Fibroblast of lung (primary cell): ENCODE measurements at regions not wholly inside any gene's neighbourhood (a gene's known extent, or its start where the extent isn't known, plus 50 kb on each side); places are given as distances from the start of the nearest gene placed in this dataset.

Experiments
- DNase-seq, 2 donors: peaks; one replicate each; pipeline versions ENCODE4 v3.0.0 to v3.0.0-alpha.2; 2010; ENCODE audit warnings: low read depth in 2 of 2
- H2AFZ ChIP-seq: 2 replicates; pipeline ENCODE4 v1.5.1; 2012; ENCODE audit warnings: low read length, control low read depth, inconsistent platforms
- H3K27ac ChIP-seq: 2 replicates; pipeline ENCODE4 v1.5.1; 2011; ENCODE audit warnings: low read length, control low read depth; ENCODE audit not compliant: insufficient read depth
- H3K27me3 ChIP-seq: 2 replicates; pipeline ENCODE4 v1.5.1; 2011; ENCODE audit warnings: mild to moderate bottlenecking, low read length; ENCODE audit not compliant: control insufficient read depth, insufficient read depth
- H3K36me3 ChIP-seq: 2 replicates; pipeline ENCODE4 v1.5.1; 2011; ENCODE audit warnings: low read length; ENCODE audit not compliant: control insufficient read depth, insufficient read depth
- H3K4me1 ChIP-seq: 2 replicates; pipeline ENCODE4 v1.5.1; 2011; ENCODE audit warnings: low read length; ENCODE audit not compliant: control insufficient read depth, insufficient read depth; ENCODE audit errors: extremely low read depth
- H3K4me2 ChIP-seq: 2 replicates; pipeline ENCODE4 v1.5.1; 2011; ENCODE audit warnings: low read length, control low read depth; ENCODE audit not compliant: insufficient read depth; ENCODE audit errors: extremely low read depth
- H3K4me3 ChIP-seq, 4 experiments: fragments of 200-600 bp in 1 of 4; sonication (generic) in 1 of 4; replicated peaks in 1 of 4; 2 replicates each; pipeline ENCODE4 v1.5.1; 2011 to 2016; ENCODE audit warnings: low read length in 4 of 4, low read depth in 3 of 4, mild to moderate bottlenecking in 3 of 4, control low read depth in 2 of 4, inconsistent platforms in 1 of 4, mixed read lengths in 1 of 4; ENCODE audit not compliant: insufficient read depth in 1 of 4; ENCODE audit errors: control extremely low read depth in 1 of 4
- H3K79me2 ChIP-seq: 2 replicates; pipeline ENCODE4 v1.5.1; 2012; ENCODE audit warnings: mild to moderate bottlenecking, low read length, inconsistent platforms; ENCODE audit not compliant: control insufficient read depth, insufficient read depth
- H3K9ac ChIP-seq: 2 replicates; pipeline ENCODE4 v1.5.1; 2011; ENCODE audit warnings: mild to moderate bottlenecking, low read length, control low read depth; ENCODE audit not compliant: insufficient read depth
- H3K9me3 ChIP-seq: 2 replicates; pipeline ENCODE4 v1.5.1; 2012; ENCODE audit warnings: low read depth, low read length; ENCODE audit not compliant: control insufficient read depth, insufficient read depth
- H4K20me1 ChIP-seq: 2 replicates; pipeline ENCODE4 v1.5.1; 2011; ENCODE audit warnings: low read length; ENCODE audit not compliant: control insufficient read depth, insufficient read depth; ENCODE audit errors: extremely low read depth
- CTCF ChIP-seq, 2 donors: IDR thresholded peaks in 1 of 2; conservative IDR thresholded peaks in 1 of 2; 1 replicate in 1 of 2; 2 replicates in 1 of 2; pipeline ENCODE4 v1.5.1; 2011 to 2012; ENCODE audit warnings: low read length in 2 of 2, control low read depth in 1 of 2, inconsistent platforms in 1 of 2, low read depth in 1 of 2, mild to moderate bottlenecking in 1 of 2
- EZH2 ChIP-seq: IDR thresholded peaks from 2 replicates; pipeline ENCODE4 v1.5.1; 2012; ENCODE audit warnings: low read length, control low read depth, mild to moderate bottlenecking; ENCODE audit errors: missing control alignments

- H4K20me1 ChIP-seq, result no peaks in the 10 kb centered on the region
- H3K27me3 ChIP-seq, result no peaks in the 10 kb centered on the region
- no peak for TF ChIP-seq EZH2
- TF ChIP-seq CTCF (conservative IDR thresholded peaks at IDR 0.05 in 1 of 2, IDR thresholded peaks at IDR 0.05 in 1 of 2; ENCODE audit: low read depth in 1 of 2, low read length in 2 of 2), result no peak
- no peak overlapping the region for H2AFZ ChIP-seq
- no peak overlapping the region for H3K4me3 ChIP-seq
- no peak overlapping the region for H3K27ac ChIP-seq
- no peaks in the 10 kb centered on the region for H3K36me3 ChIP-seq
- no peaks in the 10 kb centered on the region for H3K4me1 ChIP-seq
- H3K9ac ChIP-seq, result no peak overlapping the region
- H3K9me3 ChIP-seq, result no peaks in the 10 kb centered on the region
- no peaks in the 10 kb centered on the region for H3K79me2 ChIP-seq
- H3K4me2 ChIP-seq, result no peak overlapping the region
- no peak for DNase-seq
Measured at GRCh38 chr10:121268863-121269432, 329.3 kb downstream of the FGFR2 start.

DNA sequence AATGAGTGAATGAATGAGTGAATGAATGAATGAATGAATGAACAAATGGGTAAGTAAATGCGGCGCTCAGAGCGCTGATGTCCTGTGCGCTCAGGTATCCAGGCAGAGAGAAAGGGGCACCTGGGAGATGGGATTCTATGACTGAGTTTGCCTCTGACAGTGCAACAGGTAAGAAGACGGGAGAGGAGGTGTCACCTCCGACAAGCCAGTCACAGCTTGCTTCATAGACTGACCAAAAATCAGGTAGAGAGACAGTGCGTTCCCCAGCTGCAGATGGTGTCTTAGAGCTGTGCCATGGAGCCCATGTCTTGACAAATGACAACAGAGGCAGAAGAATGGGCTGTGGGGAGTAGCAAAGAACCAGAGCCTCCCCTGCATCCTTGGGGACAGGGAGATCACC, 327.3 kb downstream of the FGFR2 start:
- TF ChIP-seq CTCF (conservative IDR thresholded peaks at IDR 0.05 in 1 of 2, IDR thresholded peaks at IDR 0.05 in 1 of 2; ENCODE audit: low read depth in 1 of 2, low read length in 2 of 2) (no peak), EZH2 (no peak)
- no peak for DNase-seq
- Histone ChIP-seq H3K36me3 (no peaks in the 10 kb centered on the region), H4K20me1 (no peaks in the 10 kb centered on the region), H3K27ac (no peak overlapping the region), H3K9me3 (no peaks in the 10 kb centered on the region), H3K27me3 (no peaks in the 10 kb centered on the region), H3K4me1 (no peaks in the 10 kb centered on the region), H3K9ac (no peak overlapping the region), H3K4me2 (no peak overlapping the region), H3K79me2 (no peaks in the 10 kb centered on the region), H2AFZ (no peak overlapping the region), H3K4me3 (no peak overlapping the region)

- H3K4me1 ChIP-seq, result no peaks in the 10 kb centered on the region
- no peaks in the 10 kb centered on the region for H3K79me2 ChIP-seq
- TF ChIP-seq EZH2, result no peak
- TF ChIP-seq CTCF (conservative IDR thresholded peaks at IDR 0.05 in 1 of 2, IDR thresholded peaks at IDR 0.05 in 1 of 2; ENCODE audit: low read depth in 1 of 2, low read length in 2 of 2), result no peak
- no peak overlapping the region for H3K4me3 ChIP-seq
- H3K9ac ChIP-seq, result no peak overlapping the region
- H2AFZ ChIP-seq, result no peak overlapping the region
- H3K36me3 ChIP-seq, result no peaks in the 10 kb centered on the region
- no peak overlapping the region for H3K27ac ChIP-seq
- no peaks in the 10 kb centered on the region for H3K27me3 ChIP-seq
- DNase-seq, result no peak
- H3K9me3 ChIP-seq, result no peaks in the 10 kb centered on the region
- no peaks in the 10 kb centered on the region for H4K20me1 ChIP-seq
- no peak overlapping the region for H3K4me2 ChIP-seq
Measured at GRCh38 chr10:121276046-121276445, 322.2 kb downstream of the FGFR2 start.
